ENCODE measurements at regions not wholly inside any gene's neighbourhood (a gene's known extent, or its start where the extent isn't known, plus 50 kb on each side); places are given as distances from the start of the nearest gene placed in this dataset.

GRCh38 chr3:144314946-144315345, 343.3 kb downstream of the DIPK2A start:
- FAIRE-seq (no peak), DNase-seq (ENCODE audit: low read depth) (no peak)
- Histone ChIP-seq H3K9ac (ENCODE audit: low read length) (no peak overlapping the region), H2AFZ (ENCODE audit: low read depth, low read length) (no peak overlapping the region), H3K9me3 (ENCODE audit: insufficient read depth, low read depth, low read length) (no peaks in the 10 kb centered on the region), H4K20me1 (ENCODE audit: insufficient read depth, low read length) (no peaks in the 10 kb centered on the region), H3K27ac (ENCODE audit: low read depth, low read length) (no peak overlapping the region), H3K79me2 (ENCODE audit: insufficient read depth, low read length) (no peaks in the 10 kb centered on the region), H3K4me2 (ENCODE audit: low read length) (no peak overlapping the region), H3K4me1 (ENCODE audit: insufficient read depth, low read length) (no peaks in the 10 kb centered on the region), H3K27me3 (ENCODE audit: insufficient read depth, low read length) (no peaks in the 10 kb centered on the region), H3K36me3 (ENCODE audit: insufficient read depth, low read length) (no peaks in the 10 kb centered on the region), H3K4me3 (ENCODE audit: insufficient read depth, low read depth, low read length) (no peak overlapping the region)
- Mint-ChIP-seq H3K4me3 (ENCODE audit: unreplicated experiment) (no peak overlapping the region), H3K27ac (ENCODE audit: unreplicated experiment) (no peak overlapping the region), H3K4me1 (ENCODE audit: low read depth, unreplicated experiment) (no peaks in the 10 kb centered on the region), H3K9me3 (ENCODE audit: unreplicated experiment) (no peaks in the 10 kb centered on the region), H3K27me3 (ENCODE audit: low read depth, unreplicated experiment) (no peaks in the 10 kb centered on the region), H3K36me3 (ENCODE audit: low read depth, unreplicated experiment) (no peaks in the 10 kb centered on the region)
- TF ChIP-seq CTCF (IDR thresholded peaks at IDR 0.05; ENCODE audit: insufficient read depth, low read depth, low read length), result no peak
- no peak for TF ChIP-seq EZH2 (IDR thresholded peaks at IDR 0.05; ENCODE audit: insufficient read depth, low read length)

- H3K4me3 ChIP-seq (ENCODE audit: insufficient read depth, low read depth, low read length), result no peak overlapping the region
- H3K36me3 ChIP-seq (ENCODE audit: insufficient read depth, low read length), result no peaks in the 10 kb centered on the region
Observed at GRCh38 chr3:144317961-144318360, 346.3 kb downstream of the DIPK2A start.

More at GRCh38 chr3:144317961-144318360, 346.3 kb downstream of the DIPK2A start:
- Mint-ChIP-seq H3K9me3 (ENCODE audit: unreplicated experiment) (no peaks in the 10 kb centered on the region), H3K4me3 (ENCODE audit: unreplicated experiment) (no peak overlapping the region), H3K4me1 (ENCODE audit: low read depth, unreplicated experiment) (no peaks in the 10 kb centered on the region), H3K27me3 (ENCODE audit: low read depth, unreplicated experiment) (no peaks in the 10 kb centered on the region), H3K36me3 (ENCODE audit: low read depth, unreplicated experiment) (no peaks in the 10 kb centered on the region), H3K27ac (ENCODE audit: unreplicated experiment) (no peak overlapping the region)
- no peak for FAIRE-seq
- Histone ChIP-seq H3K27me3 (ENCODE audit: insufficient read depth, low read length) (no peaks in the 10 kb centered on the region), H3K27ac (ENCODE audit: low read depth, low read length) (no peak overlapping the region), H3K9me3 (ENCODE audit: insufficient read depth, low read depth, low read length) (no peaks in the 10 kb centered on the region), H2AFZ (ENCODE audit: low read depth, low read length) (no peak overlapping the region), H3K9ac (ENCODE audit: low read length) (no peak overlapping the region), H3K4me2 (ENCODE audit: low read length) (no peak overlapping the region), H3K79me2 (ENCODE audit: insufficient read depth, low read length) (no peaks in the 10 kb centered on the region), H3K4me1 (ENCODE audit: insufficient read depth, low read length) (no peaks in the 10 kb centered on the region), H4K20me1 (ENCODE audit: insufficient read depth, low read length) (no peaks in the 10 kb centered on the region)
- no peak for TF ChIP-seq CTCF (IDR thresholded peaks at IDR 0.05; ENCODE audit: insufficient read depth, low read depth, low read length)
- TF ChIP-seq EZH2 (IDR thresholded peaks at IDR 0.05; ENCODE audit: insufficient read depth, low read length), result no peak
- DNase-seq (ENCODE audit: low read depth), result no peak

Data from astrocyte (in vitro differentiated cells and primary cell).